ENCODE measurements at regions not wholly inside any gene's neighbourhood (a gene's known extent, or its start where the extent isn't known, plus 50 kb on each side); places are given as distances from the start of the nearest gene placed in this dataset.

DNA sequence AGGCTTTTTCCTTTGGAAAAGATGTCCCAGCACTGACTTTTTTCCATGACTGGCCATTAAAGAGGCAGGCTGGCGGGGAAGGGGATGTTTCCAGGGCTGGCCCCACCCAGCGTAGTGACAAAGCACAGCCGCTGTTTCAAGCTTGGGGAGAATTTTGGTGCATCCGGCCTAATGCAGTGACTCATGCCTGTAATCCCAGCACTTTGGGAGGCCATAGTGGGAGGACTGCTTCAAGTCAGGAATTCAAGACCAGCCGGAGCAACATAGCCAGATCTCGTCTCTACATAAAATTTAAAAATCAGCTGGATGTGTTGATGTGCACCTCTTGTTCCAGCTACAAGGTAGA is 78.0 kb upstream of the SH3BP4 start (continued):
- TF ChIP-seq CSRNP3 (CRISPR knock-in tag; IDR thresholded peaks at IDR 0.05) (no peak), GLIS3 (CRISPR knock-in tag; IDR thresholded peaks at IDR 0.05) (no peak), PPARA (CRISPR knock-in tag; IDR thresholded peaks at IDR 0.05; ENCODE audit: borderline replicate concordance) (no peak), ZFP3 (CRISPR knock-in tag; IDR thresholded peaks at IDR 0.05) (no peak)

- TF ChIP-seq ZNF8 (CRISPR knock-in tag; IDR thresholded peaks at IDR 0.05) = no peak
- no peak for ATAC-seq
Observed at GRCh38 chr2:234873103-234873827, 78.6 kb upstream of the SH3BP4 start.

DNA sequence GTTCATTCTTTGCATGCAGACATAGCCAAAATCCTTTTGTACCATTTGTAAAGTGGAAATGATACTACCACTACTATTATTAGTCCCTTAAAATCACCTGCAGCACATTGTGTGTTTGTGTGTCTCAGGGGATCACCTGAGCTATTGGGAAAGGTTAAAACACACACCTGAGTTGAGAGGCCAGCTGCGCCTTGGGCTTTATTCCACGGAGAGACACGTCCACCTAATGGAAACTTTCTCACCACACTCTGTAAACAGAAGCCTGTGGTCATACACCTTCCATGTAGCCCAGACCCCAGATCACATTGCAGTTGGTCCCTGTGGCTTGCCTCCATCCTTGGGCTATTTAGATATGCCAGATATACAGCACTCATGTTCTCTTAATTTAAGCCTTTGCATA is 81.8 kb upstream of the SH3BP4 start:
- ATAC-seq = no peak
- TF ChIP-seq BACH2 (CRISPR knock-in tag; IDR thresholded peaks at IDR 0.05; ENCODE audit: borderline replicate concordance) = no peak
- TF ChIP-seq ZNF8 (CRISPR knock-in tag; IDR thresholded peaks at IDR 0.05) = no peak
- TF ChIP-seq, protein P1, sequence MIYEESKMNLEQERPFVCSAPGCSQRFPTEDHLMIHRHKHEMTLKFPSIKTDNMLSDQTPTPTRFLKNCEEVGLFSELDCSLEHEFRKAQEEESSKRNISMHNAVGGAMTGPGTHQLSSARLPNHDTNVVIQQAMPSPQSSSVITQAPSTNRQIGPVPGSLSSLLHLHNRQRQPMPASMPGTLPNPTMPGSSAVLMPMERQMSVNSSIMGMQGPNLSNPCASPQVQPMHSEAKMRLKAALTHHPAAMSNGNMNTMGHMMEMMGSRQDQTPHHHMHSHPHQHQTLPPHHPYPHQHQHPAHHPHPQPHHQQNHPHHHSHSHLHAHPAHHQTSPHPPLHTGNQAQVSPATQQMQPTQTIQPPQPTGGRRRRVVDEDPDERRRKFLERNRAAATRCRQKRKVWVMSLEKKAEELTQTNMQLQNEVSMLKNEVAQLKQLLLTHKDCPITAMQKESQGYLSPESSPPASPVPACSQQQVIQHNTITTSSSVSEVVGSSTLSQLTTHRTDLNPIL (CRISPR knock-in tag; IDR thresholded peaks at IDR 0.05; ENCODE audit: low read depth) = no peak
- TF ChIP-seq ZFP3 (CRISPR knock-in tag; IDR thresholded peaks at IDR 0.05) = no peak
- no peak for TF ChIP-seq GLIS3 (CRISPR knock-in tag; IDR thresholded peaks at IDR 0.05)
- no peak for TF ChIP-seq ISL1 (CRISPR knock-in tag; IDR thresholded peaks at IDR 0.05)
- TF ChIP-seq SNAI2 (CRISPR knock-in tag; IDR thresholded peaks at IDR 0.05) = no peak

DNA sequence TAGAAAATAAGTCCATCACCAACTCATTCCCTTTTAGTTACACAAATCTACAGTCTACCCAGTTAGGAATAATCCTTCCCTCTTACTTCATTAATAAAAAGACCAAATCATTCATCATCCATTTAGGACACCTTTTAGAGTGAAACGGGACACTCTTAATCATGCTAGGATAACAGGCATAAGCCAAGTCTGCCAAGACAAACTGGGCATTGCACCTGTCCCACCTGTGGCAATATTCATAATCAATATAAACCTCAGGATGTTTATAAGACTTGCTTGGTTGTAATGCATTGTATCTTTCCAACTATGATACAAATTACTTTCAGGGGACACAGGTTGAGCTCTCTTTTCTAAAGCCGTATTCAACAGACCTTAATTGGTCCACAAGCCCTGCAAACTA is 82.7 kb upstream of the SH3BP4 start:
- ATAC-seq = no peak
- TF ChIP-seq CSDC2 (CRISPR knock-in tag; IDR thresholded peaks at IDR 0.05) (no peak), ZC3H10 (CRISPR knock-in tag; IDR thresholded peaks at IDR 0.05) (no peak), ESRRG (CRISPR knock-in tag; IDR thresholded peaks at IDR 0.05) (no peak), ARNTL (CRISPR knock-in tag; IDR thresholded peaks at IDR 0.05; ENCODE audit: borderline replicate concordance, low read depth) (no peak), RARB (CRISPR knock-in tag; IDR thresholded peaks at IDR 0.05) (no peak), SNAI2 (CRISPR knock-in tag; IDR thresholded peaks at IDR 0.05) (no peak)
- TF ChIP-seq, protein P2, sequence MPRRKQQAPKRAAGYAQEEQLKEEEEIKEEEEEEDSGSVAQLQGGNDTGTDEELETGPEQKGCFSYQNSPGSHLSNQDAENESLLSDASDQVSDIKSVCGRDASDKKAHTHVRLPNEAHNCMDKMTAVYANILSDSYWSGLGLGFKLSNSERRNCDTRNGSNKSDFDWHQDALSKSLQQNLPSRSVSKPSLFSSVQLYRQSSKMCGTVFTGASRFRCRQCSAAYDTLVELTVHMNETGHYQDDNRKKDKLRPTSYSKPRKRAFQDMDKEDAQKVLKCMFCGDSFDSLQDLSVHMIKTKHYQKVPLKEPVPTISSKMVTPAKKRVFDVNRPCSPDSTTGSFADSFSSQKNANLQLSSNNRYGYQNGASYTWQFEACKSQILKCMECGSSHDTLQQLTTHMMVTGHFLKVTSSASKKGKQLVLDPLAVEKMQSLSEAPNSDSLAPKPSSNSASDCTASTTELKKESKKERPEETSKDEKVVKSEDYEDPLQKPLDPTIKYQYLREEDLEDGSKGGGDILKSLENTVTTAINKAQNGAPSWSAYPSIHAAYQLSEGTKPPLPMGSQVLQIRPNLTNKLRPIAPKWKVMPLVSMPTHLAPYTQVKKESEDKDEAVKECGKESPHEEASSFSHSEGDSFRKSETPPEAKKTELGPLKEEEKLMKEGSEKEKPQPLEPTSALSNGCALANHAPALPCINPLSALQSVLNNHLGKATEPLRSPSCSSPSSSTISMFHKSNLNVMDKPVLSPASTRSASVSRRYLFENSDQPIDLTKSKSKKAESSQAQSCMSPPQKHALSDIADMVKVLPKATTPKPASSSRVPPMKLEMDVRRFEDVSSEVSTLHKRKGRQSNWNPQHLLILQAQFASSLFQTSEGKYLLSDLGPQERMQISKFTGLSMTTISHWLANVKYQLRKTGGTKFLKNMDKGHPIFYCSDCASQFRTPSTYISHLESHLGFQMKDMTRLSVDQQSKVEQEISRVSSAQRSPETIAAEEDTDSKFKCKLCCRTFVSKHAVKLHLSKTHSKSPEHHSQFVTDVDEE (CRISPR knock-in tag; IDR thresholded peaks at IDR 0.05) = no peak

- no peak for ATAC-seq
- no peak for TF ChIP-seq ZNF565 (CRISPR knock-in tag; conservative IDR thresholded peaks at IDR 0.05; ENCODE audit: low read depth)
- TF ChIP-seq TCF4 (CRISPR knock-in tag; IDR thresholded peaks at IDR 0.05; ENCODE audit: borderline replicate concordance) = no peak
- TF ChIP-seq ZNF8 (CRISPR knock-in tag; IDR thresholded peaks at IDR 0.05) = no peak
- no peak for TF ChIP-seq CSDC2 (CRISPR knock-in tag; IDR thresholded peaks at IDR 0.05)
- TF ChIP-seq GLIS3 (CRISPR knock-in tag; IDR thresholded peaks at IDR 0.05) = no peak
- TF ChIP-seq PPARA (CRISPR knock-in tag; IDR thresholded peaks at IDR 0.05; ENCODE audit: borderline replicate concordance) = no peak
- TF ChIP-seq ZNF70 (CRISPR knock-in tag; IDR thresholded peaks at IDR 0.05) = no peak
- no peak for TF ChIP-seq ARNTL (CRISPR knock-in tag; IDR thresholded peaks at IDR 0.05; ENCODE audit: borderline replicate concordance, low read depth)
- no peak for TF ChIP-seq ESRRG (CRISPR knock-in tag; IDR thresholded peaks at IDR 0.05)
- no peak for TF ChIP-seq TOX (CRISPR knock-in tag; IDR thresholded peaks at IDR 0.05; ENCODE audit: borderline replicate concordance)
Observed at GRCh38 chr2:234867882-234868285, 83.9 kb upstream of the SH3BP4 start.

DNA sequence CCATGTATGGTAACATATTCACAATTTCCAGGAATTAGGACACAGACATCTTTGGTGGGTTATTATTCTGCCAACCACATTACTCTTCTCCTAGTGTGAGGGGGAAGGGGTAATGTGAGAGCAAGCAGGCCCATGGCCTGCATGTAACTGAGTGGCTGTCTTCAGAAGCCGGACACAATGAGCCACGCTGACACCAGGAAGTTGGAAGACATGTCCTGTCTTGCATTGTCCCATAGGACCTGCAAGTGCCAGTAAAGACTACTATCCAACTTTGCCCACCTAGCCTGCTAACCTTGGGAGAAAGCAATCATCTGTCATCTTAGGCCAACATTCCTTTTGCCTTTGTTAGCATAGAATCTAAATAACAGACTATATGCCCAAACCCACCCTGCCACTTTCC is 86.2 kb upstream of the SH3BP4 start:
- TF ChIP-seq ZNF565 (CRISPR knock-in tag; conservative IDR thresholded peaks at IDR 0.05; ENCODE audit: low read depth) = no peak
- TF ChIP-seq RARB (CRISPR knock-in tag; IDR thresholded peaks at IDR 0.05) = no peak
- TF ChIP-seq SNAI2 (CRISPR knock-in tag; IDR thresholded peaks at IDR 0.05) = no peak
- TF ChIP-seq, protein P1 (CRISPR knock-in tag; IDR thresholded peaks at IDR 0.05; ENCODE audit: low read depth) = no peak
- TF ChIP-seq BACH2 (CRISPR knock-in tag; IDR thresholded peaks at IDR 0.05; ENCODE audit: borderline replicate concordance) = no peak
- TF ChIP-seq PPARA (CRISPR knock-in tag; IDR thresholded peaks at IDR 0.05; ENCODE audit: borderline replicate concordance) = no peak
- TF ChIP-seq, protein P3, sequence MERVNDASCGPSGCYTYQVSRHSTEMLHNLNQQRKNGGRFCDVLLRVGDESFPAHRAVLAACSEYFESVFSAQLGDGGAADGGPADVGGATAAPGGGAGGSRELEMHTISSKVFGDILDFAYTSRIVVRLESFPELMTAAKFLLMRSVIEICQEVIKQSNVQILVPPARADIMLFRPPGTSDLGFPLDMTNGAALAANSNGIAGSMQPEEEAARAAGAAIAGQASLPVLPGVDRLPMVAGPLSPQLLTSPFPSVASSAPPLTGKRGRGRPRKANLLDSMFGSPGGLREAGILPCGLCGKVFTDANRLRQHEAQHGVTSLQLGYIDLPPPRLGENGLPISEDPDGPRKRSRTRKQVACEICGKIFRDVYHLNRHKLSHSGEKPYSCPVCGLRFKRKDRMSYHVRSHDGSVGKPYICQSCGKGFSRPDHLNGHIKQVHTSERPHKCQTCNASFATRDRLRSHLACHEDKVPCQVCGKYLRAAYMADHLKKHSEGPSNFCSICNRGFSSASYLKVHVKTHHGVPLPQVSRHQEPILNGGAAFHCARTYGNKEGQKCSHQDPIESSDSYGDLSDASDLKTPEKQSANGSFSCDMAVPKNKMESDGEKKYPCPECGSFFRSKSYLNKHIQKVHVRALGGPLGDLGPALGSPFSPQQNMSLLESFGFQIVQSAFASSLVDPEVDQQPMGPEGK (CRISPR knock-in tag; IDR thresholded peaks at IDR 0.05; ENCODE audit: borderline replicate concordance) = no peak
- no peak for TF ChIP-seq ZC3H10 (CRISPR knock-in tag; IDR thresholded peaks at IDR 0.05)
- no peak for TF ChIP-seq ZNF70 (CRISPR knock-in tag; IDR thresholded peaks at IDR 0.05)
- no peak for TF ChIP-seq ZFP30 (CRISPR knock-in tag; IDR thresholded peaks at IDR 0.05)
- TF ChIP-seq ISL1 (CRISPR knock-in tag; IDR thresholded peaks at IDR 0.05) = no peak
- no peak for TF ChIP-seq ZNF8 (CRISPR knock-in tag; IDR thresholded peaks at IDR 0.05)
- TF ChIP-seq CSRNP3 (CRISPR knock-in tag; IDR thresholded peaks at IDR 0.05) = no peak
- no peak for ATAC-seq

Data from SK-N-SH treated with all-trans-retinoic acid at 6 μM for 48 hours (cell line).